Activated naive CD8-positive, alpha-beta T cell (primary cell): ENCODE measurements at regions not wholly inside any gene's neighbourhood (a gene's known extent, or its start where the extent isn't known, plus 50 kb on each side); places are given as distances from the start of the nearest gene placed in this dataset.

Source experiments
- H3K27ac Mint-ChIP-seq: one replicate; pipeline ENCODE4 v1.8.0; 2021; ENCODE audit warnings: mixed read lengths
- H3K27me3 Mint-ChIP-seq: one replicate; pipeline ENCODE4 v1.8.0; 2021; ENCODE audit warnings: mixed read lengths
- H3K36me3 Mint-ChIP-seq: one replicate; pipeline ENCODE4 v1.8.0; 2021; ENCODE audit warnings: mixed read lengths
- H3K4me1 Mint-ChIP-seq: one replicate; pipeline ENCODE4 v1.8.0; 2021; ENCODE audit warnings: low read depth, mixed read lengths
- H3K4me3 Mint-ChIP-seq: one replicate; pipeline ENCODE4 v1.8.0; 2021; ENCODE audit warnings: mild to moderate bottlenecking, mixed read lengths
- H3K9me3 Mint-ChIP-seq: one replicate; pipeline ENCODE4 v1.8.0; 2021; ENCODE audit warnings: low read depth, mixed read lengths

GRCh38 chr18:56353663-56354260 lies 284.6 kb downstream of the TXNL1 start:
- Mint-ChIP-seq H3K27ac (no peak overlapping the region), H3K4me1 (no peaks in the 10 kb centered on the region), H3K4me3 (no peak overlapping the region), H3K36me3 (no peaks in the 10 kb centered on the region), H3K9me3 (no peaks in the 10 kb centered on the region), H3K27me3 (no peaks in the 10 kb centered on the region)

GRCh38 chr18:56351911-56352500 lies 286.4 kb downstream of the TXNL1 start:
- Mint-ChIP-seq H3K27ac (no peak overlapping the region), H3K36me3 (no peaks in the 10 kb centered on the region), H3K4me1 (no peaks in the 10 kb centered on the region), H3K27me3 (no peaks in the 10 kb centered on the region), H3K9me3 (no peaks in the 10 kb centered on the region), H3K4me3 (no peak overlapping the region)

GRCh38 chr18:56337507-56337906 lies 300.9 kb downstream of the TXNL1 start:
- Mint-ChIP-seq H3K27me3 (no peaks in the 10 kb centered on the region), H3K4me1 (no peaks in the 10 kb centered on the region), H3K9me3 (peaks cover 5% of the 10 kb centered on the region), H3K27ac (no peak overlapping the region), H3K4me3 (no peak overlapping the region), H3K36me3 (no peaks in the 10 kb centered on the region)

- Mint-ChIP-seq H3K9me3 (no peaks in the 10 kb centered on the region), H3K27me3 (no peaks in the 10 kb centered on the region), H3K36me3 (no peaks in the 10 kb centered on the region), H3K4me1 (no peaks in the 10 kb centered on the region), H3K4me3 (no peak overlapping the region), H3K27ac (no peak overlapping the region)
Measured at GRCh38 chr18:56333839-56334238, 304.6 kb downstream of the TXNL1 start.

GRCh38 chr18:56333146-56333545 lies 305.2 kb downstream of the TXNL1 start:
- Mint-ChIP-seq H3K27ac (no peak overlapping the region), H3K36me3 (no peaks in the 10 kb centered on the region), H3K9me3 (no peaks in the 10 kb centered on the region)

GRCh38 chr18:56332371-56332770 lies 306.0 kb downstream of the TXNL1 start:
- no peaks in the 10 kb centered on the region for H3K4me1 Mint-ChIP-seq
- no peak overlapping the region for H3K4me3 Mint-ChIP-seq
- H3K27ac Mint-ChIP-seq: no peak overlapping the region
- H3K27me3 Mint-ChIP-seq: no peaks in the 10 kb centered on the region
- no peaks in the 10 kb centered on the region for H3K9me3 Mint-ChIP-seq
- H3K36me3 Mint-ChIP-seq: no peaks in the 10 kb centered on the region

More at GRCh38 chr18:56333146-56333545, 305.2 kb downstream of the TXNL1 start:
- Mint-ChIP-seq H3K4me1 (no peaks in the 10 kb centered on the region), H3K27me3 (no peaks in the 10 kb centered on the region), H3K4me3 (no peak overlapping the region)

GRCh38 chr18:56330366-56331110 lies 307.9 kb downstream of the TXNL1 start:
- Mint-ChIP-seq H3K9me3 (no peaks in the 10 kb centered on the region), H3K27ac (no peak overlapping the region), H3K4me3 (no peak overlapping the region), H3K27me3 (no peaks in the 10 kb centered on the region), H3K4me1 (no peaks in the 10 kb centered on the region), H3K36me3 (no peaks in the 10 kb centered on the region)

GRCh38 chr18:56329536-56329935 lies 308.9 kb downstream of the TXNL1 start:
- H3K27ac Mint-ChIP-seq: no peak overlapping the region
- no peaks in the 10 kb centered on the region for H3K36me3 Mint-ChIP-seq
- H3K27me3 Mint-ChIP-seq: no peaks in the 10 kb centered on the region

GRCh38 chr18:56327191-56327885 lies 311.1 kb downstream of the TXNL1 start:
- Mint-ChIP-seq H3K36me3 (no peaks in the 10 kb centered on the region), H3K27me3 (no peaks in the 10 kb centered on the region), H3K9me3 (no peaks in the 10 kb centered on the region), H3K4me1 (no peaks in the 10 kb centered on the region), H3K27ac (no peak overlapping the region), H3K4me3 (no peak overlapping the region)

More at GRCh38 chr18:56329536-56329935, 308.9 kb downstream of the TXNL1 start:
- no peak overlapping the region for H3K4me3 Mint-ChIP-seq
- H3K4me1 Mint-ChIP-seq: no peaks in the 10 kb centered on the region
- no peaks in the 10 kb centered on the region for H3K9me3 Mint-ChIP-seq

- Mint-ChIP-seq H3K9me3 (no peaks in the 10 kb centered on the region), H3K4me1 (no peaks in the 10 kb centered on the region), H3K27me3 (no peaks in the 10 kb centered on the region), H3K36me3 (no peaks in the 10 kb centered on the region), H3K4me3 (no peak overlapping the region), H3K27ac (no peak overlapping the region)
Measured at GRCh38 chr18:56326336-56327072, 311.9 kb downstream of the TXNL1 start.

GRCh38 chr18:56323673-56324072 lies 314.7 kb downstream of the TXNL1 start:
- Mint-ChIP-seq H3K36me3 (no peaks in the 10 kb centered on the region), H3K4me3 (no peak overlapping the region), H3K27ac (no peak overlapping the region), H3K4me1 (no peaks in the 10 kb centered on the region), H3K27me3 (no peaks in the 10 kb centered on the region), H3K9me3 (no peaks in the 10 kb centered on the region)

- no peaks in the 10 kb centered on the region for H3K27me3 Mint-ChIP-seq
- H3K4me3 Mint-ChIP-seq: no peak overlapping the region
- H3K4me1 Mint-ChIP-seq: no peaks in the 10 kb centered on the region
- H3K9me3 Mint-ChIP-seq: no peaks in the 10 kb centered on the region
- no peak overlapping the region for H3K27ac Mint-ChIP-seq
- H3K36me3 Mint-ChIP-seq: no peaks in the 10 kb centered on the region
Measured at GRCh38 chr18:56322406-56322805, 316.0 kb downstream of the TXNL1 start.

- no peaks in the 10 kb centered on the region for H3K36me3 Mint-ChIP-seq
- H3K4me3 Mint-ChIP-seq: no peak overlapping the region
- H3K4me1 Mint-ChIP-seq: no peaks in the 10 kb centered on the region
- H3K27ac Mint-ChIP-seq: no peak overlapping the region
- H3K9me3 Mint-ChIP-seq: no peaks in the 10 kb centered on the region
- H3K27me3 Mint-ChIP-seq: no peaks in the 10 kb centered on the region
Measured at GRCh38 chr18:56321470-56321869, 316.9 kb downstream of the TXNL1 start.

- Mint-ChIP-seq H3K4me3 (no peak overlapping the region), H3K36me3 (no peaks in the 10 kb centered on the region), H3K4me1 (no peaks in the 10 kb centered on the region), H3K27me3 (no peaks in the 10 kb centered on the region), H3K27ac (no peak overlapping the region), H3K9me3 (no peaks in the 10 kb centered on the region)
Measured at GRCh38 chr18:56319953-56320352, 318.4 kb downstream of the TXNL1 start.
